NCI-H2029 treated with DMSO at 0.1 percent for 48 hours (cell line): ENCODE measurements at regions not wholly inside any gene's neighbourhood (a gene's known extent, or its start where the extent isn't known, plus 50 kb on each side); places are given as distances from the start of the nearest gene placed in this dataset.

ENCODE experiments used
- DNase-seq: peaks from one replicate; lab custom pipeline; 2025; lab: John Stamatoyannopoulos, UW

GRCh38 chr19:32103541-32103940 is 241.9 kb upstream of the ZNF507 start:
- DNase-seq = no peak

GRCh38 chr19:32104153-32104849 is 241.1 kb upstream of the ZNF507 start:
- DNase-seq = no peak

- no peak for DNase-seq
Observed at GRCh38 chr19:32104850-32105235, 240.6 kb upstream of the ZNF507 start.

GRCh38 chr19:32105527-32106310 is 239.7 kb upstream of the ZNF507 start:
- no peak for DNase-seq

- no peak for DNase-seq
Observed at GRCh38 chr19:32122258-32122657, 223.2 kb upstream of the ZNF507 start.

DNA sequence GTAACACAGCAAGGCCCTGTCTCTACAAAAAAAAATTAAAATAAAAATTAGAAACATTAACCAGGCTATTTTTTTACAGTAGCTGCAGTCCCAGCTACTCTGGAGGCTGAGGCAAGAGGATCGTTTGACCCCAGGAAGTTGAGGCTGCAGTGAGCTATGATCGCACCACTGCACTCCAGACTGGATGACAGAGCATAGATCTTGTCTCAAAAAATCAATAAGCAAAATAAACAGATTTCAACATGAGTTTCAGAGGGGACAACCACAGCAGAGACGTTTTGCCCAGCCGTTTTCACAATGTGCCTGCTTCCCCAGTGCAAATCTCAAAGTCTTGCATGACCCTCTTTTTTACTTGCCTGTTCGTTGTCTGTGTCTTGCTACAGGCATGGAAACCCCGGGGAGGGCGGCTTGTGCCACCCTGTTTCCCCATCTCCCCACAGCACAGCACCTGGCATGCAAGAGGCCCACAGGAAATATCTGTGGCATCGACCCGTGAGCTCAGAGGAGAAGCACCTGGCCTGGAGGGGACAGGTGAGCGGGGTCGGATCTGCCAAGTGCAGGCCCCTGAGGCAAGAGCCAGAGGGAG is 222.0 kb upstream of the ZNF507 start:
- no peak for DNase-seq

DNA sequence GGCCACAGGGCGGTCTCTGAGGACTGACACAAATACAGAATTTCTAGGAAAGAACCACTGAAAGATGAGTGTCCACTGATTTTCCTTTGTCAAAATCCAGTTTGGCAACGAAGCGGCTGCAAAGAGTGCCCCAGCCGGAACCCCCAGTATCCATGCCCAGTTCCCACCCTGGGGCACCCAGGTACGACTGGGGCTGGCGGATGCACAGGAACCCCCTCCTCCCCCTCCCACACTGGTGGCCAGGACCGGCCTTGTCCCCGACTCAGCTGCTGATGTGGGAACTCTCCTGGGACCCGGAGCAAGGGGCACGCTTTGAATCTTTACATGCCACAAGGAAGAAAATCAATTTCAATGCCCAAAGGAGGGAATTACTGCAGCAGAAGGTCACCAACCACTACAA is 220.8 kb upstream of the ZNF507 start:
- no peak for DNase-seq

- no peak for DNase-seq
Observed at GRCh38 chr19:32129141-32129540, 216.3 kb upstream of the ZNF507 start.

DNA sequence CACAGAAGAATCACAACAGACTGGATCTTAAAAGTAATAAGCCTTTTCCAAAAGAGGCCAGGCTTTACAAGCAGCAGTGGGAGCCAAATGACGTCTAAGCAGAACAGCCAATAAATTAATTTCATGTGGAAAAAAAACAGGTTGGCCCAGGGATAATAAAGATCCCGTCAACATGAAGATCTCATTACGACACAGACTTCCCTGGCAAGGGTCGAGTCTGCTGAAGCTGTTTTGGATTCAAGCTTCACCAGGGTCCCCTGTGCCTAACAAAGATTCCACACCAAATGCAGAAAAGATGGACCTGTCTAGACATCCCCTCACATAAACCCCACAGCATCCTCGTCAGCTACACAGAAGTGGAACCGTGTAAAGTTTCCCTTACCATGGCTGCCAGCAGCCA is 215.1 kb upstream of the ZNF507 start:
- DNase-seq = no peak

GRCh38 chr19:32131005-32131404 is 214.4 kb upstream of the ZNF507 start:
- no peak for DNase-seq

- DNase-seq = no peak
Observed at GRCh38 chr19:32138416-32138815, 207.0 kb upstream of the ZNF507 start.

- DNase-seq = no peak
Observed at GRCh38 chr19:32141840-32142511, 203.4 kb upstream of the ZNF507 start.

- DNase-seq = no peak
Observed at GRCh38 chr19:32146664-32147063, 198.7 kb upstream of the ZNF507 start.

DNA sequence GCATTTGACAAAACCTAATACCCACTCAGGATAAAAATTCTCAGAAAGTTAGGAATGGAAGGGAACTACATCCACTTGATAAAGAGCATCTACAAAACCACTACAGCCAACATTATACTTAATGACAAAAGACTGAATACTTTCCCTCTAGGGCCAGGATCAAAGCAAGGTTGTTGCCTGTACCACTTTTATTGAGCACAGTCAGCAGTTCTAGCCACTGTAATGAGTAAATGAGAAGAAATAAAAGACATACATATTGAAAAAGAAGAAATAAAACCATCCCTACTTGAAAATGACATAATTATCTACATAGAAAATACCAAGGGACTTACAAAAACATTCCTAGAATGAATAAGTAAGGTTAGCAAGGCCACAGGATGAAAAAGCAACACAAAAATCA is 194.8 kb upstream of the ZNF507 start:
- no peak for DNase-seq

GRCh38 chr19:32154418-32154817 is 191.0 kb upstream of the ZNF507 start:
- DNase-seq = no peak

GRCh38 chr19:32164384-32164992 is 180.9 kb upstream of the ZNF507 start:
- no peak for DNase-seq

- DNase-seq = no peak
Observed at GRCh38 chr19:32165141-32165540, 180.3 kb upstream of the ZNF507 start.

DNA sequence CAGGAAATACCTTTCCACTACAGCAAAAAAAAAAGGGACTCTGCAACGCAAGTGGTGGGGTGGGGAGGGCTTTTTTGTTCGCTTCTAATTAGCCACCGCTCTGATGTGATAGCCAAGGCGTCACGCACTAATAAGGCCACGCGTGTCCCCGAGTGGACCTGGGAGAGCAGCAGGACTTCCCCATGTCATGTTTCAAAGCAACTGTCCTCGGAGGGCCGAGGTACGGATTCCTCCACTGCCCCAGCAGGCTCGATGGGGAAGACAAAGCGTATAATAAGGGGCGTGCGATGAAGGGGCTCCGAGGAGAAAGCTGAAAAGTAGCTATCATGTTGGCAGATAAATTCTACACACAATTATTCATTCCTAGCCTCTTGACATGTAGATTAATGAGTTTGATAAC is 179.7 kb upstream of the ZNF507 start:
- no peak for DNase-seq

DNA sequence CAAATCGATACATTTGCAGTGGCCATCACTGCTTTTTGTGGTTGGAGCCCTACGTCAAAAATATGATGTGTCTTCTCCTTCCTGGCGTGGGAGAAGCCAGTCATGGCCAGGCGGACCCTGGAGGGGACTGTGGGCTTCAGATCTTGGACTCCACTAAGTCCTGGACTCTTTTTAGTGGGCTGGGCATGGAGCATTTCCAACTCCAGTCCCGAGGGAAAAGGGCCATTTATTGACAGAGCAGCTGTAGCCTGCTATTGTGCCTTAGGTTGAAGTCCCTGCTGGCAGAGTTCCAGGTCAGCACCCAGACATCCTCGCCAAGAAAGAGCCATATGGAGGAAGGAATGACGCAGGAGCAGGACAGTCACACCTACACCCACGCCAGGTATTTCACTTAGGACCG is 179.2 kb upstream of the ZNF507 start:
- DNase-seq = no peak

DNA sequence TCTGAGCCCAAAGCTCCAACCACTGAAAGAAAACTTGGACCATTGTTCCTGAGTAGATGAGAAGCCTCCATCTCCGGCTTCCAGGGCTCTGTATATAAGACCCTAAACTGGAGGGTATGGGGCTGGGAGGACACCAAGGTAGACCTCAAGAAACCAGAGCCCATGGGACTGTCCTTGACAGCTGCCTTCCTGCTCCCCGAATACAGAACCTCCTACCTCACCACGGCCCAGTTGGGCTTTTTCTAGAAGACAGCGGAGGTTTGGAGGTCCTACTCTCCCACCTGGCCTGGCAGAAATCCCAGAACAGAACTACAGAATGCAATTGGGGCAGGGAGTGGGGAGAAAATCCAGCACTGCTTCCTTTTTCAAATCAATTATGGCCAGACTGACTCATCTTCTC is 177.3 kb upstream of the ZNF507 start:
- no peak for DNase-seq

DNA sequence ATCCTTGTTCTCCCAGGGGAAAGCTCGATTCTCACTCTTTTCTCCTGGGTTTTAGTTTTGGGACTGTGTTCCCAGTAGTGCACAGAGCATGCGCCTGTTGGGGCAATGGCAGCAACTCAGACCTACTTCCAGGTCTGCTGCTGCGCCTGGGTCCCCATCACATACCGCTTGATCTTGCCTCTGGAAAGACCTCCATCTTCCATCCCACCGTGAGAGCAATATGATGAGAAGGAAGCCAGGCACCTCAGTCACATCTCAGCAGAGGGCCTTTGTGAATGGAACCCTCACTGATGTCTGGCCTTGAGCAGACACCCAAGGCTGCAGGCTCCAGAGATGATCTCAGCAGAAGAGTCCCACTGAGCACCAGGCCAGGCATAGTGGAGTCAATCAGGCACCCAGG is 176.8 kb upstream of the ZNF507 start:
- no peak for DNase-seq

GRCh38 chr19:32171719-32172151 is 173.7 kb upstream of the ZNF507 start:
- no peak for DNase-seq
